Suprapubic skin (tissue), 3 donors: ENCODE measurements at regions not wholly inside any gene's neighbourhood (a gene's known extent, or its start where the extent isn't known, plus 50 kb on each side); places are given as distances from the start of the nearest gene placed in this dataset.

ENCODE experiments used
- CTCF ChIP-seq, 2 donors: fragments of 200-600 bp in 1 of 2; fragments of 450-650 bp in 1 of 2; sonication (generic) in 1 of 2; IDR thresholded peaks; one replicate each; pipeline ENCODE4 v1.5.1; 2016 to 2019; ENCODE audit warnings: antibody characterized with exemption in 2 of 2, mild to moderate bottlenecking in 1 of 2, moderate library complexity in 1 of 2
- EP300 ChIP-seq: sonication (generic); formaldehyde crosslinking; IDR thresholded peaks from one replicate; pipeline ENCODE4 v1.6.1; 2017; ENCODE audit warnings: antibody characterized with exemption
- POLR2A ChIP-seq, 2 donors: fragments of 450-650 bp; IDR thresholded peaks; one replicate each; pipeline ENCODE4 v1.6.1; 2017; ENCODE audit warnings: antibody characterized with exemption in 2 of 2, mild to moderate bottlenecking in 2 of 2, moderate library complexity in 2 of 2

GRCh38 chr9:21656776-21657674 is 145.4 kb upstream of the MTAP start:
- TF ChIP-seq CTCF (IDR thresholded peaks at IDR 0.05) (no peak), EP300 (no peak), POLR2A (IDR thresholded peaks at IDR 0.05) (no peak)
